T-helper 1 cell treated with Interleukin-12 subunit alpha and Interleukin-12 subunit beta and Interleukin-4 antibody, amounts not matched to agents 30 μg/mL and 1 μg/mL, for 36 hours (primary cell): ENCODE measurements at regions not wholly inside any gene's neighbourhood (a gene's known extent, or its start where the extent isn't known, plus 50 kb on each side); places are given as distances from the start of the nearest gene placed in this dataset.

ENCODE experiments used
- H3K27ac Mint-ChIP-seq: one replicate; pipeline ENCODE4 v1.8.0; 2021; ENCODE audit warnings: mild to moderate bottlenecking, mixed read lengths
- H3K27me3 Mint-ChIP-seq: one replicate; pipeline ENCODE4 v1.8.0; 2021; ENCODE audit warnings: low read depth, mixed read lengths
- H3K36me3 Mint-ChIP-seq: one replicate; pipeline ENCODE4 v1.8.0; 2021; ENCODE audit warnings: low read depth, mixed read lengths
- H3K4me1 Mint-ChIP-seq: one replicate; pipeline ENCODE4 v1.8.0; 2021; ENCODE audit warnings: low read depth, mixed read lengths
- H3K4me3 Mint-ChIP-seq: one replicate; pipeline ENCODE4 v1.8.0; 2021; ENCODE audit warnings: mild to moderate bottlenecking, moderate library complexity, mixed read lengths
- H3K9me3 Mint-ChIP-seq: one replicate; pipeline ENCODE4 v1.8.0; 2021; ENCODE audit warnings: mixed read lengths

DNA sequence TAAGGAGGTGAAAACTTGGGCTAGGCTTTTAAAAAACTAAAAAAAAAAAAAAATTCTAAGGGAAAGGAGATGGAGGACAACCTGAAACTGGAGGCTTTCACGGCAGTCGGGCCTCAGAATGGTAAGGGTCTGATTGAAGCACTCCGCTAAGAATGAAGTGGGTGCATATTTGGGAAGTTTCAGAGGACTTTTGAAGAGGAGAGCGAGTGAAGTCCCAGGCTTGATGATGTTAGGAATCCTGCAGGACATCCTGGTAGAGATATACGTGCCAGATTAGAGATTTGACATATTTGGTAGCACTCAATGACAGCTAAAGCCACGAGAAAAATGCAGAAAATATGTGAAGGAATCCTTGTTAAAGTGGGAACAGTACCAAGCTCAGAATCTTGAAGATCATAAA lies 186.2 kb downstream of the SNAPC1 start:
- Mint-ChIP-seq H3K4me3 (no peak overlapping the region), H3K36me3 (no peaks in the 10 kb centered on the region), H3K27ac (no peak overlapping the region), H3K9me3 (no peaks in the 10 kb centered on the region), H3K4me1 (no peaks in the 10 kb centered on the region), H3K27me3 (peaks cover under 1% of the 10 kb centered on the region)

DNA sequence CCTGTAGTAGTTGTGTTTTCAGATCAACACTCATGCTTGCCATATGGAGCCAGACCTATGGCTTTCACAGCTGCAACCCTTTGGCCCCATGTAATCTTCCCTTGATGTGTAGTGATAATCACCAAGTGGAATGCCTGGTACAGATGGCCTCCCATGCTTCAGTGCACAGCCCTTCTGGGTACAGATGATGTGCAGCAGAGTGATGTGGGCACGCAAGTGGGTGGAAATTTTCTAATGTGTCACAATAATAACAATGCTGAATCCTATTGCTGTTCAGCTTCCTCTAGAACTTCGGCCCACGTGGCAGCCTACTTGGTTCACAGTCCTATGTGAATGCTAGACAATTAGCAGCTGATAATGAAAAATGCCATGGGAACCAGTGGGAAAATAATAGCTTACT lies 188.1 kb downstream of the SNAPC1 start:
- Mint-ChIP-seq H3K27me3 (peaks cover 6% of the 10 kb centered on the region), H3K4me1 (no peaks in the 10 kb centered on the region), H3K27ac (no peak overlapping the region), H3K9me3 (no peaks in the 10 kb centered on the region), H3K4me3 (no peak overlapping the region), H3K36me3 (no peaks in the 10 kb centered on the region)

DNA sequence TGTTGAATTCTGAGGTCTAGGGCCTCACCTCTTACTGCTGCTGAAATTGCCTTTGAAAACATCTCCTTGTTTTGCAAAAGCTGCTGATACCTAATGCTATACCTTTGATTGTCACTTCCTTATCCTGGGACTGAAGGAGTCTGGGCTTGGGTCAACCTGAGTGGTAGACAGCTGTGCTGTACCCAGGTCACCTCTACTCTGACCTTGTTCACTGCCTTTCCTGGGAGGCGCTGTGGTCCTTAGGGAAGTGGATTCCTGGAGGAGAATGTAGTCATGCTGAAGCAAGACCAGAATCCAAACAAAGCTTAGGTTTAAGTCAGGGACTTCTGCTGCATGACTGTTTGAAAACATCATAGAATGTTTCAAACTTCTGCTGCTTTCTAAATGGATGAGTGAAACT lies 191.4 kb downstream of the SNAPC1 start:
- H3K27ac Mint-ChIP-seq, result no peak overlapping the region
- H3K36me3 Mint-ChIP-seq, result no peaks in the 10 kb centered on the region
- peaks cover 12% of the 10 kb centered on the region for H3K27me3 Mint-ChIP-seq
- H3K4me3 Mint-ChIP-seq, result no peak overlapping the region
- peaks cover 4% of the 10 kb centered on the region for H3K9me3 Mint-ChIP-seq
- H3K4me1 Mint-ChIP-seq, result no peaks in the 10 kb centered on the region

DNA sequence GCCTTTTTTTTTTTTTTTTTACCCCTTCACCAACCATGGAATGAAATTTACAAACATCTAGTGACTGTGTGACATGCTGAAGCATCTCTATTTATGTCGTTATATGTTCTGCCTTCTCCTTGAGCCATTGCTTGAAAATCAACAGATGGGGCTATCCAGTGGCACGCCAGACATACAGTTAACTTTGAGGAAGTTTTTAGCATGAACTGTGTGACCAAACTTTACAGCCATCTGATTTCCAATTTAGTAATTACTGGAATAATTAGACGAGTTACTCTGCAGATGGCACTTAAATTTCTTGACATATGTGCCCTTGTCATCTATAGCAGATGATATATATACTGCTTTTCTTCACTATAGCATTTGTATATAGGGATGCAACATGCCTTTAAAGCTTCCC lies 192.1 kb downstream of the SNAPC1 start:
- Mint-ChIP-seq H3K9me3 (peaks cover 4% of the 10 kb centered on the region), H3K27me3 (peaks cover 12% of the 10 kb centered on the region), H3K4me3 (no peak overlapping the region), H3K27ac (no peak overlapping the region), H3K36me3 (no peaks in the 10 kb centered on the region), H3K4me1 (no peaks in the 10 kb centered on the region)

DNA sequence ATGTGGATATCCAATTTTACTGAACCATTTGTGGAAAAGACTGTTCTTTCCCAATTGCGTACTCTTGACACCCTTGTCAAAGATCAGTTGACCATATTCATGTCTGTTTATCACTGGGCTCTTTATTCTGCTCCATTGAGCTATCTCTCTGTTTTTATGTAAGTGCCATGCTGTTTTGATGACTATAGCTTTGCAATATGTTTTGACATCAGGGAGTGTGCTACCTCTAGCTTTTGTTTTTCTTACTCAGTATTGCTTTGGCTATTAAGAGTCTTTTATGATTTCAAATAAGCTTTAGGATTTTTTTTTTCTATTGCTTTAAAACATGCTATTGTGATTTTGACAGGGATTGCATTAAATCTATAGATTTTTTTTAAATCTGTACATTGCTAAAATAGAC lies 194.3 kb downstream of the SNAPC1 start:
- no peak overlapping the region for H3K4me3 Mint-ChIP-seq
- peaks cover 4% of the 10 kb centered on the region for H3K9me3 Mint-ChIP-seq
- no peak overlapping the region for H3K27ac Mint-ChIP-seq
- H3K27me3 Mint-ChIP-seq, result peaks cover 12% of the 10 kb centered on the region
- no peaks in the 10 kb centered on the region for H3K4me1 Mint-ChIP-seq
- no peaks in the 10 kb centered on the region for H3K36me3 Mint-ChIP-seq

DNA sequence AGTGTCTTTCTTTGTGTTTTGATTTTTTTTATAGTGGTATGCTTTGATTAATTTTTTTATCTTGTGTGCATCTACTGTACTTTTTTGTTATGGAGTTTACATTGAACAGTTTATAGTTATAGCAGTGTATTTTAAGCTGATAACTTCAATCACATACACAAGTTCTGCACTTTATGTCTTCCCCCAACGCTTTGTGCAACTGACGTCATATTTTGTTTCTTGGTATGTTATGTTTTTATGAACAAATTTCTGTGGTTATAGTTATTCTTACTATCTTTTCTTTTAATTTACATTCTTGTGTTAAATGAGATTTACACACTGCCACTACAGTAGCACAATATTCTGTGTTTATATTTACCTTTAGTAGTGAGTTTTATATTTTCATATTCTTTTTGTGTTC lies 197.1 kb downstream of the SNAPC1 start:
- Mint-ChIP-seq H3K27ac (no peak overlapping the region), H3K36me3 (no peaks in the 10 kb centered on the region), H3K4me3 (no peak overlapping the region), H3K27me3 (peaks cover 11% of the 10 kb centered on the region), H3K4me1 (no peaks in the 10 kb centered on the region), H3K9me3 (peaks cover 4% of the 10 kb centered on the region)

DNA sequence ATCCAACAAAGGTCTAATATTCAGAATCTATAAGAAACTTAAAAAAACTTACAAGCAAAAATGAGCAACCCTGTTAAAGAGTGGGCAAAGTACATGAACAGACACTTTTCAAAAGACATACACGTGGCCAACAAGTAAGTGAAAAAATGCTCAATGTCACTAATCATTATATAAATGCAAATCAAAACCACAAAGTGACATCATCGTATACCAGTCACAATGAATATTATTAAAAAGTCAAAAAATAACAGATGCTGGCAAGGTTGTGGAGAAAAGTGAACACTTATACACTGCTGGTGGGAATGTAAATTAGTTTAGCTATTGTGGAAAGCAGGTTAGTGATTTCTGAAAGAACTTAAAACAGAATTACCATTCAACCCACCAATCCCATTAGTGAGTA lies 199.1 kb downstream of the SNAPC1 start:
- H3K27me3 Mint-ChIP-seq, result peaks cover 10% of the 10 kb centered on the region

DNA sequence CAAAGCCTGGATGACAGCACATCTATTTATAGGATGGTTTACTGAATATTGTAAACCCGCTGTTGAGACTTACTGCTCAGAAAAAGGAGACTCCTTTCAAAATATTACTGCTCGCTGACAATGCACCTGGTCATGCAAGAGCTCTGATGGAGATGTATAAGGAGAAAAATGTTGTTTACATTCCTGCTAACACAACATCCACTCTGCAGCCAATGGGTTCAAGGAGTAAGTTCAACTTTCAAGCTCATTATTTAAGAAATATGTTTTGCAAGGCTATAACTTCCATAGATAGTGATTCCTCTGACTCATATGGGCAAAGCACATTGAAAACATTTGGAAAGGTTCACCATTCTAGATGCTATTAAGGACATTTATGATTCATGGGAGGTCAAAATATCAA lies 201.7 kb downstream of the SNAPC1 start:
- H3K27ac Mint-ChIP-seq, result no peak overlapping the region
- H3K27me3 Mint-ChIP-seq, result peaks cover 10% of the 10 kb centered on the region
- H3K4me3 Mint-ChIP-seq, result no peak overlapping the region
- H3K9me3 Mint-ChIP-seq, result no peaks in the 10 kb centered on the region
- no peaks in the 10 kb centered on the region for H3K4me1 Mint-ChIP-seq
- H3K36me3 Mint-ChIP-seq, result no peaks in the 10 kb centered on the region

More for the DNA sequence above, 199.1 kb downstream of the SNAPC1 start:
- Mint-ChIP-seq H3K9me3 (peaks cover 3% of the 10 kb centered on the region), H3K27ac (no peak overlapping the region), H3K36me3 (no peaks in the 10 kb centered on the region), H3K4me1 (no peaks in the 10 kb centered on the region), H3K4me3 (no peak overlapping the region)

DNA sequence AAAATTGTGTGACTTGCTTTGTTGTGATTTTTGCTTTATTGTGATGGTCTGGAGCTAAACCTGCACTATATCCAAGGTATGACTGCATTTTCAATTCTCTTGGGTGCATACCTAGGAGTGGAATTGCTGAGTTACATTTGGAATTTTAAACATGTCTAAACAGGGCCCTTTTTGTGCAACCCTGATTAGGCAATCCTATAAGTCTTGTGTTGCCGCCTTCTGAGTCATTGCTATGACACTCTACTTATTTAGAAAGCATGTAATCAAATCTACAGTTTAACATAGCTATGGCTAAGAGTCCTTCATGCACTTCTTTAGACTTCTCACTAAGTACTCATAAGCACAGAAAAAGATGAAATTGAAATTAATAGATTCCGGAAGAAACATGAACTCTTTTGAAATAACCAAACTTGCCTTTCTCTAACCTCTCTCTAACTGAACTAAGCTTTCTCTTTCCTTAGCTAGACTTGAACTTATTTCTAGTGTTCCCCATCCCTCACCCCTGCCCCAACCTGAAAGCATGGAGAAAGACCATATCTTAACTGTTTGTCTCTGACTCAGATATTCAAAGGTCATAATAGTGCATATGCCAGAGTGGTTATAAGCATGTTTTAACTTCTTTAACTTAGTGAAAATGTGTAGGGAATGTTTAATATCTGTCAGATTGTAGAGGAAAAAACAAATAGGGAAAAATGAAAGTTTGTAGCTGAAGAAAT lies 203.0 kb downstream of the SNAPC1 start:
- no peaks in the 10 kb centered on the region for H3K9me3 Mint-ChIP-seq
- H3K4me1 Mint-ChIP-seq, result no peaks in the 10 kb centered on the region
- H3K4me3 Mint-ChIP-seq, result no peak overlapping the region
- no peaks in the 10 kb centered on the region for H3K36me3 Mint-ChIP-seq
- H3K27ac Mint-ChIP-seq, result no peak overlapping the region
- peaks cover 10% of the 10 kb centered on the region for H3K27me3 Mint-ChIP-seq

DNA sequence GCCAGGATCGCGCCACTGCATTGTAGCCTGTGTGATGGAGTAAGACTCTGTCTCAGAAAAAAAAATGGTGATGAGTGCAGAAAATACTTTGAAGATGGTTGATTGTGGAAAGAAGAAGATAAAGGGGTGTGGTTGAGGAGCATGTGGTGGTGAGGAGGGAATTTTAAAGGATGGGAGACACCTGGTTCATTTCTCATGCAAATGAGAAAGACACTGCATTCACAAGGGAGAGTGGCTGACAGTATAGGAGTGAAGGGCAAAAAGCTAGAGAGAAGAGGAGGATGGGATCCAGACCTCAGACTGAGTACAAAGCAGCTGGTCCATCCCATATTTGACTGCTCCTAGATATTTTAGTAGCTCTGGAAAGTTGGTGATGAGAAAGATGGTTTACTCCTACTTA lies 206.0 kb downstream of the SNAPC1 start:
- Mint-ChIP-seq H3K27ac (no peak overlapping the region), H3K36me3 (no peaks in the 10 kb centered on the region), H3K9me3 (no peaks in the 10 kb centered on the region), H3K4me1 (no peaks in the 10 kb centered on the region), H3K27me3 (peaks cover 7% of the 10 kb centered on the region), H3K4me3 (no peak overlapping the region)

DNA sequence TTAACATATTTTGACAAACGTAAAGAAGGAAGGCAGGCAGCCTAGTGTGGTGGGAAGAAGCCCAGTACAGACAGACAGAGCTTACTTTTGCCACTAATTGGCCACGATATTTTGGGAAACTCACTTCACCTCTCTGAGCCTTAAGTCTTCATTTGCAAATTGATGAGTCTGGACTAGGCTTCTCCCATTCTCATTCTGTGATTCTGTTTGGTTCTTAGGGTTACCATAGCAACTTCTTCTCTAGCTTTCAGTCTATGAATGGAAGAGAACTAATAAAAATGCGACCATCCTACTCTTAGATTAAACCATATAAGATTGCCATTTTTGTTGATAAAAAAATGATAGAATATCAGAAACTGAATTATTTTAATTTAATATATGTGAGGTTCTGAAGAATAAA lies 210.5 kb downstream of the SNAPC1 start:
- no peaks in the 10 kb centered on the region for H3K27me3 Mint-ChIP-seq
- H3K36me3 Mint-ChIP-seq, result no peaks in the 10 kb centered on the region
- peaks cover 9% of the 10 kb centered on the region for H3K9me3 Mint-ChIP-seq
- H3K4me3 Mint-ChIP-seq, result no peak overlapping the region
- no peaks in the 10 kb centered on the region for H3K4me1 Mint-ChIP-seq
- no peak overlapping the region for H3K27ac Mint-ChIP-seq

DNA sequence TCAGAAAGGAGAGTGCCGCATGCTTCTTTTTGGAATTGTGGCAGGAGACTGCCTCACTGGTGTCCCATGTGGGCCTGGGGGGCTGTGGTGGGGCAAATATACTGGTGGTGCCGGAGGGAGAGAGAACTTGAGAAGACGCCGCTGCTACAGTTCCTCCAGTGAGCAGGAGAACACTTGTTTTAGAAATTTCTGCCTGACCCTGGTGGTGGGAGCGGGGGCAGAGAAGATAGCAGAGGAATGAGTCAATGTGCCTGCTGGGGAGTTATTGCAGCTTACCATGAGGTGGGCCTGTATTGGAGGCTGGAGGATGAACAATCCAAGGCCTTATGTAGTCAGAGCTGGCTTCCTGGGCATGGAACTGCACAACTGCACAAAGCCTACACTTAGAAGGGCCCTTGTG lies 211.8 kb downstream of the SNAPC1 start:
- Mint-ChIP-seq H3K9me3 (peaks cover 9% of the 10 kb centered on the region), H3K4me1 (no peaks in the 10 kb centered on the region), H3K36me3 (no peaks in the 10 kb centered on the region), H3K27me3 (no peaks in the 10 kb centered on the region), H3K27ac (no peak overlapping the region), H3K4me3 (no peak overlapping the region)

DNA sequence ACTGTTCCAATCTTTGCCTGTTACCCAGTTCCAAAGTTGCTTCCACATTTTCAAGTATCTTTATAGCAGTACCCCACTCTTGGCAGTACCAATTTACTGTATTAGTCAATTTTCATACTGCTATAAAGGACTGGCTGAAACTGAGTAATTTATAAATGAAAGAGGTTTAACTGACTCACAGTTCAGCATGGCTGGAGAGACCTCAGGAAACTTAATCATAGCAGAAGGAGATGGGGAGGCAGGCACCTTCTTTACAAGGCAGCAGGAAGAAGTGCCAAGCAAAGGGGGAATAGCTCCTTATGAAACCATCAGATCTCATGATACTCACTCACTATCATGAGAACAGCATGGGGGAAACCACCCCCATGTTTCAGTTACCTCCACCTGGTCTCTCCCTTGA lies 215.0 kb downstream of the SNAPC1 start:
- H3K36me3 Mint-ChIP-seq, result no peaks in the 10 kb centered on the region
- H3K4me3 Mint-ChIP-seq, result no peak overlapping the region
- H3K27me3 Mint-ChIP-seq, result peaks cover 11% of the 10 kb centered on the region
- H3K4me1 Mint-ChIP-seq, result no peaks in the 10 kb centered on the region
- H3K27ac Mint-ChIP-seq, result no peak overlapping the region
- H3K9me3 Mint-ChIP-seq, result peaks cover 9% of the 10 kb centered on the region

DNA sequence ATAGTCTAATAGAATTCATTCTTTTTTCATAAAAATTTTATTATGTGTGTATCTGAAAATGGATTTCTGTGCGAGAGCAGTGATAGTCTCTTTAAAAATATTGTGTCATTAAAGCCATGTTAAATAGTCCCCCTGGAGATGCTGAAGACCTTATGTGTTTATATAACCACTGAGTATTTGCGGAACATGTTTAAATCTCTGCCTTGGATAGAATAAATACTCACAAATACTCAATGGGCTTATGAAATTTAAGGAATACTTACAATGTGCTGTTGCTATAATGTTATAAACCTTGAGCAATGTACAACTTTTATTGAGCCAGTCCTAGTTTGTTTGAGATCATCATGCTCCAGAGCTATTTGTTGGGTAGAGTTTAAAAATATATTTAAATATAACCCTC lies 226.0 kb downstream of the SNAPC1 start:
- H3K4me3 Mint-ChIP-seq, result no peak overlapping the region
- no peaks in the 10 kb centered on the region for H3K9me3 Mint-ChIP-seq
- no peaks in the 10 kb centered on the region for H3K27me3 Mint-ChIP-seq
- H3K27ac Mint-ChIP-seq, result no peak overlapping the region
- H3K36me3 Mint-ChIP-seq, result no peaks in the 10 kb centered on the region
- no peaks in the 10 kb centered on the region for H3K4me1 Mint-ChIP-seq

DNA sequence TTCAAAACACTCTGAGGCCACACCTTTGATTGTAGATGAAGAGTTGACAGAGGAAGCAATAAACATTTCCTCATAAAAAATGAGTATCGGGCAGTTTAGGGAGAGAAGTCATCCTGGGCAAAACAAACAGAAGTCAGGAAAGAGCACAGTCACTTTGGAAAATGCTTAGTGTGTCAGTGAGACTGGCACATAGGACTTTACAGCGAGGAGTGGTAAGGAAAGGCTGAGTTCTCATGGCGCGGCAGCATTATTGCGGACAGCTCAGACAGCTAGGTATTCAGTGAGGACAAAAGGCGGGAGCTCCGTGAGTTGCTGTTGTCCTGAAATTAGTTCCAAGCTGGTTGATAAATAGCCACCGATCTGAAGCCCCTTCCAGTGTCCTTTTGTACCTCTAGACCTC lies 229.9 kb downstream of the SNAPC1 start:
- H3K27ac Mint-ChIP-seq, result no peak overlapping the region
- no peaks in the 10 kb centered on the region for H3K4me1 Mint-ChIP-seq
- H3K27me3 Mint-ChIP-seq, result no peaks in the 10 kb centered on the region
- H3K36me3 Mint-ChIP-seq, result no peaks in the 10 kb centered on the region
- no peaks in the 10 kb centered on the region for H3K9me3 Mint-ChIP-seq
- H3K4me3 Mint-ChIP-seq, result no peak overlapping the region

DNA sequence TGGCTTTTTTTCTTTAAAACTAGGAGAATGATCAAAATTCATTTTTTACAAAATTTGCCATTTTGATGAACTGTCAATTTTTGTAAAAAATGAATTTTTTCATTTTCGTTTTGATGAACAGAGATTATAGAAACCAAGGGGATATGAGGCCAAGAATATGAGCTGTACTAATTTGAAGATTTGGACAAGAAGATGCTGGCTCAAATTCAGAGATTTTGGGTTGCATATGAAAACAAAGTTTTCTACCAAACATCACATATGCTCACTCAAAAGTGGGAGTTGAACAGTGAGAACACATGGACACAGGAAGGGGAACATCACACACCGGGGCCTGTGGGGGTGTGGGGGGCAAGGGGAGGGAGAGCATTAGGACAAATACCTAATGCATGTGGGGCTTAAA lies 230.7 kb downstream of the SNAPC1 start:
- Mint-ChIP-seq H3K36me3 (no peaks in the 10 kb centered on the region), H3K4me3 (no peak overlapping the region)

More for the DNA sequence above, 230.7 kb downstream of the SNAPC1 start:
- H3K27ac Mint-ChIP-seq, result no peak overlapping the region
- no peaks in the 10 kb centered on the region for H3K9me3 Mint-ChIP-seq
- no peaks in the 10 kb centered on the region for H3K27me3 Mint-ChIP-seq
- H3K4me1 Mint-ChIP-seq, result no peaks in the 10 kb centered on the region
